ENCODE measurements at regions not wholly inside any gene's neighbourhood (a gene's known extent, or its start where the extent isn't known, plus 50 kb on each side); places are given as distances from the start of the nearest gene placed in this dataset.

DNA sequence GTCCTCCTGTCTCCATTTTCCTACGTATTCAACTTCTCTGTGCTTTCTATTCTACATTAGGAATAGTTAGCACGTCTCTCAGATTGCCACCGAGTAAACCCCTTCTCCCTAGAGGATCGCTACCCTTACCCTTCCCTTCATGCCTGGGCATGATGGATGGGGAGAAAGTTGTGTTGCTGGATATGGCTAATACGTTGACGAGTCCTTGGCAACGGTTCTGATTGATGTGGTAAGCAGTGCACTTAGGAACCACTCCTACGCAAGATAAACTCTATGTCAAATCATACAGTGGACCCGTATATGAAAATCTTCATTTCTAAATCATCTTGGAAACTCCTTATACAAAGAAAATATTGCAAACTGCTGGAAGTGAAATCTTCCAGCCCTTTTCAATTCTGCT is 224.5 kb downstream of the EFNB2 start:
- no peak for TF ChIP-seq RAD21 (IDR thresholded peaks at IDR 0.05; ENCODE audit: low read depth)
- TF ChIP-seq, protein P1, sequence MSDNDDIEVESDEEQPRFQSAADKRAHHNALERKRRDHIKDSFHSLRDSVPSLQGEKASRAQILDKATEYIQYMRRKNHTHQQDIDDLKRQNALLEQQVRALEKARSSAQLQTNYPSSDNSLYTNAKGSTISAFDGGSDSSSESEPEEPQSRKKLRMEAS (IDR thresholded peaks at IDR 0.05): no peak
- TF ChIP-seq TAF1 (IDR thresholded peaks at IDR 0.05; ENCODE audit: low read depth): no peak
- TF ChIP-seq, protein P2, sequence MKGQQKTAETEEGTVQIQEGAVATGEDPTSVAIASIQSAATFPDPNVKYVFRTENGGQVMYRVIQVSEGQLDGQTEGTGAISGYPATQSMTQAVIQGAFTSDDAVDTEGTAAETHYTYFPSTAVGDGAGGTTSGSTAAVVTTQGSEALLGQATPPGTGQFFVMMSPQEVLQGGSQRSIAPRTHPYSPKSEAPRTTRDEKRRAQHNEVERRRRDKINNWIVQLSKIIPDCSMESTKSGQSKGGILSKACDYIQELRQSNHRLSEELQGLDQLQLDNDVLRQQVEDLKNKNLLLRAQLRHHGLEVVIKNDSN (IDR thresholded peaks at IDR 0.05): no peak
- no peak for TF ChIP-seq NFIC (IDR thresholded peaks at IDR 0.05)
- TF ChIP-seq CEBPB (IDR thresholded peaks at IDR 0.05): no peak
- TF ChIP-seq TEAD4 (IDR thresholded peaks at IDR 0.05): no peak

DNA sequence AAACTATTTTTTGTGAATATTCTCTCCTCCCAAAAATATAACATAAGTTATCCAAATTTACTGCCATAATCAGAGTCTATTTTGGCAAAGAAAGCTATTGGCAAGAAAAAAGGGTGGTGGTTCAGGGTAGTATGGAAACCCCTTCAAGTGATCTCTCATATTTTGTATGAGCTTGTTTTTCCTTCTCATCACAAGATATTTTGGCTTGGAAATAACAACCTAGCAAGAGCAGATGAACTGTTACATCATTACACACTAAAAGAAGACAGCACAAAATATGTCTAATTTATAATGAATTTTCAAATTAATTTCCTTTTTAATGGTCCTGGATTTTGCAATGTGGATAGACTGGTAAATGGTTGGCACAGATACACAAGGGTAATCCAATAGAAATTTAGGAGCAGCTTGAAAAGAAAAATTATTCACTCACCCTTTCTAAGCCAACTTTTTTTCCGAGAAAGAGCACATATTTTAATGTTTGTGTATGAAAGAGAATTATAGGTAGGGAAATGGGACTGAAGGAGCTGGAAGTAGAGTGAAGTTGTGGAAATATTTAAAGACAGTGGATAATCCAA is 225.1 kb downstream of the EFNB2 start:
- TF ChIP-seq YY1 (IDR thresholded peaks at IDR 0.05; ENCODE audit: low read depth) (no peak), FOXM1 (IDR thresholded peaks at IDR 0.05; ENCODE audit: borderline replicate concordance, low read depth) (no peak), EP300 (IDR thresholded peaks at IDR 0.05; ENCODE audit: borderline replicate concordance) (no peak), TEAD4 (IDR thresholded peaks at IDR 0.05) (no peak), EGR1 (IDR thresholded peaks at IDR 0.05) (no peak), NFIC (IDR thresholded peaks at IDR 0.05) (no peak)

DNA sequence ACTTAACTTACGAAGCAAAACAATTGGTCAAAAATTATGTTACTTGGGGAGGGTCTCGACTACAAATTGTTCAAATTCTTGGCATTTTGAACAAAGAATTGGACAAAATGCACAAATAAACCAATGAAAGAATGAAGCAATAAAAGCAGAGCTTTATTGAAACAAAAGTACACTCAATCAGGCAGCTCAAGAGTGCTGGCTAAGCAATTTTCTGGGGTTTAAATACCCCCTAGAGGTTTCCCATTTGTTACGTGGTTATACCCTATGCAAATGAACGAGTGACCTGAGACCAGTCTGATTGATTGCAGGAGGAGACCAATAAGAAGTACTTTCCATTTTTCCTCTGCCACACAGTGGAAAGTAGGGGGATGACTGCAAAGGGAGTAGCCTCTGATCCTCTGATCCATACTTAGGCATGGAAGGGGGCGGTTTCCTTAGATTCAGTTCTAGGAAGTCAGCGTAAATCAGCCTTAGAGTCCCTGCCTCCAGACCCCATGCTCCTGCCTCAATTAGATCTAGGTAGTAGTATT is 228.6 kb downstream of the EFNB2 start:
- TF ChIP-seq RAD21 (IDR thresholded peaks at IDR 0.05; ENCODE audit: low read depth): no peak
- no peak for TF ChIP-seq FOXM1 (IDR thresholded peaks at IDR 0.05; ENCODE audit: borderline replicate concordance, low read depth)
- TF ChIP-seq EGR1 (IDR thresholded peaks at IDR 0.05): no peak
- TF ChIP-seq YY1 (IDR thresholded peaks at IDR 0.05; ENCODE audit: low read depth): no peak
- TF ChIP-seq NFIC (IDR thresholded peaks at IDR 0.05): no peak
- TF ChIP-seq CREB1 (IDR thresholded peaks at IDR 0.05; ENCODE audit: low read depth): no peak
- TF ChIP-seq TCF12 (IDR thresholded peaks at IDR 0.05; ENCODE audit: low read depth): no peak
- no peak for TF ChIP-seq TAF1 (IDR thresholded peaks at IDR 0.05; ENCODE audit: low read depth)
- TF ChIP-seq ZBTB7A (IDR thresholded peaks at IDR 0.05; ENCODE audit: low read depth): no peak
- TF ChIP-seq, protein P2 (IDR thresholded peaks at IDR 0.05): no peak
- no peak for TF ChIP-seq TEAD4 (IDR thresholded peaks at IDR 0.05)
- no peak for TF ChIP-seq EP300 (IDR thresholded peaks at IDR 0.05; ENCODE audit: borderline replicate concordance)
- TF ChIP-seq CEBPB (IDR thresholded peaks at IDR 0.05): no peak
- TF ChIP-seq, protein P3, sequence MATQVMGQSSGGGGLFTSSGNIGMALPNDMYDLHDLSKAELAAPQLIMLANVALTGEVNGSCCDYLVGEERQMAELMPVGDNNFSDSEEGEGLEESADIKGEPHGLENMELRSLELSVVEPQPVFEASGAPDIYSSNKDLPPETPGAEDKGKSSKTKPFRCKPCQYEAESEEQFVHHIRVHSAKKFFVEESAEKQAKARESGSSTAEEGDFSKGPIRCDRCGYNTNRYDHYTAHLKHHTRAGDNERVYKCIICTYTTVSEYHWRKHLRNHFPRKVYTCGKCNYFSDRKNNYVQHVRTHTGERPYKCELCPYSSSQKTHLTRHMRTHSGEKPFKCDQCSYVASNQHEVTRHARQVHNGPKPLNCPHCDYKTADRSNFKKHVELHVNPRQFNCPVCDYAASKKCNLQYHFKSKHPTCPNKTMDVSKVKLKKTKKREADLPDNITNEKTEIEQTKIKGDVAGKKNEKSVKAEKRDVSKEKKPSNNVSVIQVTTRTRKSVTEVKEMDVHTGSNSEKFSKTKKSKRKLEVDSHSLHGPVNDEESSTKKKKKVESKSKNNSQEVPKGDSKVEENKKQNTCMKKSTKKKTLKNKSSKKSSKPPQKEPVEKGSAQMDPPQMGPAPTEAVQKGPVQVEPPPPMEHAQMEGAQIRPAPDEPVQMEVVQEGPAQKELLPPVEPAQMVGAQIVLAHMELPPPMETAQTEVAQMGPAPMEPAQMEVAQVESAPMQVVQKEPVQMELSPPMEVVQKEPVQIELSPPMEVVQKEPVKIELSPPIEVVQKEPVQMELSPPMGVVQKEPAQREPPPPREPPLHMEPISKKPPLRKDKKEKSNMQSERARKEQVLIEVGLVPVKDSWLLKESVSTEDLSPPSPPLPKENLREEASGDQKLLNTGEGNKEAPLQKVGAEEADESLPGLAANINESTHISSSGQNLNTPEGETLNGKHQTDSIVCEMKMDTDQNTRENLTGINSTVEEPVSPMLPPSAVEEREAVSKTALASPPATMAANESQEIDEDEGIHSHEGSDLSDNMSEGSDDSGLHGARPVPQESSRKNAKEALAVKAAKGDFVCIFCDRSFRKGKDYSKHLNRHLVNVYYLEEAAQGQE (IDR thresholded peaks at IDR 0.05; ENCODE audit: low read depth): no peak
- TF ChIP-seq, protein P1 (IDR thresholded peaks at IDR 0.05): no peak

DNA sequence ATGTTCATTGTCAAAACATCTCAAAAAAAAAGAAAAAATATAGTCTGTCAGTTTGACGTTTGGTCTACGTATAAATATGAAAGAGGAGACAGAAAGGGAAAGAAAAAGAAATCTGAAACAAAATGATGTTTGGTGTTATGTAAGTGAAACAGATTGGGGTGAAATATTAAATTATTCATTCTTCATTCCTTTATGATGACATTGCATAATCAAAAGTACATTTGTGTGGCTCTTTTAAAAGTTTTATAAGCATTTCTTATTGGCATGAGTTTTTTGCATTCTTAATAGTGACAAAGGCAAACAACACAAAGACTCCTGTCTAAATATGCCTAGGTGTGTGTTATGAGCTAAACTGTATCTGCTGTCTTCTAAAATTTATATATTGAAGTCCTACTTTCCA is 232.6 kb downstream of the EFNB2 start:
- TF ChIP-seq TAF1 (IDR thresholded peaks at IDR 0.05; ENCODE audit: low read depth): no peak
- no peak for TF ChIP-seq EP300 (IDR thresholded peaks at IDR 0.05; ENCODE audit: borderline replicate concordance)
- TF ChIP-seq, protein P1 (IDR thresholded peaks at IDR 0.05): no peak
- TF ChIP-seq, protein P3 (IDR thresholded peaks at IDR 0.05; ENCODE audit: low read depth): no peak
- TF ChIP-seq, protein P2 (IDR thresholded peaks at IDR 0.05): no peak
- TF ChIP-seq EGR1 (IDR thresholded peaks at IDR 0.05): no peak
- TF ChIP-seq NFIC (IDR thresholded peaks at IDR 0.05): no peak
- TF ChIP-seq RAD21 (IDR thresholded peaks at IDR 0.05; ENCODE audit: low read depth): no peak
- TF ChIP-seq YY1 (IDR thresholded peaks at IDR 0.05; ENCODE audit: low read depth): no peak
- TF ChIP-seq FOXM1 (IDR thresholded peaks at IDR 0.05; ENCODE audit: borderline replicate concordance, low read depth): no peak
- TF ChIP-seq CEBPB (IDR thresholded peaks at IDR 0.05): no peak
- no peak for TF ChIP-seq CREB1 (IDR thresholded peaks at IDR 0.05; ENCODE audit: low read depth)
- no peak for TF ChIP-seq TEAD4 (IDR thresholded peaks at IDR 0.05)
- TF ChIP-seq TCF12 (IDR thresholded peaks at IDR 0.05; ENCODE audit: low read depth): no peak

DNA sequence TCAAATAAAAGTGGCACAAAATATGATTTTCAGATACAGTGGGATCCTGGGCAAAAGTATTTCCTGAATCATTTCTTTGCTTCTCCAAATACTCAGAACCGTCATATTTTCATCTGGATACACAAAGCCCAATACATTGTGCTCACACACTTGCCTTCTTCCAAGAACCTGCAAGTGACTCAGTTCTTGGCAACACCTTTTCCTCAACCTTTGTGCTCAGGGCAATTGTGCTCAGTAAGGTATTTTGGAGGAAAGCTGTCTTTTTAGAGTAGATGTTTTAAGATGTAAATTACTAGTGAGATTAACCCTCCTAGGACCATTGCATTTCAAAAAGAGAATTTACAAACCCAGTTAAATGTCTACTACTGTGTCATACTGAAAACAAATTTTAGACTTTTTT is 233.5 kb downstream of the EFNB2 start:
- no peak for TF ChIP-seq TCF12 (IDR thresholded peaks at IDR 0.05; ENCODE audit: low read depth)
- TF ChIP-seq, protein P2 (IDR thresholded peaks at IDR 0.05): no peak
- TF ChIP-seq TEAD4 (IDR thresholded peaks at IDR 0.05): no peak
- no peak for TF ChIP-seq EGR1 (IDR thresholded peaks at IDR 0.05)
- TF ChIP-seq CEBPB (IDR thresholded peaks at IDR 0.05): no peak
- TF ChIP-seq, protein P1 (IDR thresholded peaks at IDR 0.05): no peak
- no peak for TF ChIP-seq NFIC (IDR thresholded peaks at IDR 0.05)
- no peak for TF ChIP-seq CREB1 (IDR thresholded peaks at IDR 0.05; ENCODE audit: low read depth)
- TF ChIP-seq, protein P3 (IDR thresholded peaks at IDR 0.05; ENCODE audit: low read depth): no peak
- no peak for TF ChIP-seq TAF1 (IDR thresholded peaks at IDR 0.05; ENCODE audit: low read depth)
- TF ChIP-seq FOXM1 (IDR thresholded peaks at IDR 0.05; ENCODE audit: borderline replicate concordance, low read depth): no peak
- no peak for TF ChIP-seq YY1 (IDR thresholded peaks at IDR 0.05; ENCODE audit: low read depth)
- TF ChIP-seq ZBTB7A (IDR thresholded peaks at IDR 0.05; ENCODE audit: low read depth): no peak
- no peak for TF ChIP-seq RAD21 (IDR thresholded peaks at IDR 0.05; ENCODE audit: low read depth)
- no peak for TF ChIP-seq EP300 (IDR thresholded peaks at IDR 0.05; ENCODE audit: borderline replicate concordance)
